Lower lobe of right lung (tissue), 2 donors: ENCODE measurements at regions not wholly inside any gene's neighbourhood (a gene's known extent, or its start where the extent isn't known, plus 50 kb on each side); places are given as distances from the start of the nearest gene placed in this dataset.
"Not testable (repeated sequence)": the region's sequence is repeated elsewhere in the genome, so short reads cannot be mapped to it uniquely, and the experiment has no call there.

Experiments used
- ATAC-seq, 2 donors: fragments of 200-7000 bp; cut with Tn5 transposase; one replicate each; pipeline ENCODE4 v1.9.1; 2020 to 2022; ENCODE audit warnings: mild to moderate bottlenecking in 2 of 2, moderate library complexity in 2 of 2
- DNase-seq: peaks from one replicate; pipeline ENCODE4 v3.0.0-alpha.2; 2020
- H3K27ac ChIP-seq: fragments of 200-600 bp; one replicate; pipeline ENCODE4 v1.8.0; 2022
- H3K27me3 ChIP-seq: fragments of 200-600 bp; one replicate; pipeline ENCODE4 v1.8.0; 2022; ENCODE audit warnings: low read depth
- H3K36me3 ChIP-seq: fragments of 200-600 bp; one replicate; pipeline ENCODE4 v1.8.0; 2022; ENCODE audit warnings: mild to moderate bottlenecking
- H3K4me1 ChIP-seq: fragments of 200-600 bp; one replicate; pipeline ENCODE4 v1.8.0; 2022
- H3K4me3 ChIP-seq: fragments of 200-600 bp; one replicate; pipeline ENCODE4 v1.8.0; 2022; ENCODE audit warnings: mild to moderate bottlenecking
- H3K9me3 ChIP-seq: fragments of 200-600 bp; one replicate; pipeline ENCODE4 v1.8.0; 2022
- CTCF ChIP-seq: fragments of 200-600 bp; IDR thresholded peaks from one replicate; pipeline ENCODE4 v1.8.0; 2022; ENCODE audit warnings: antibody characterized with exemption, mild to moderate bottlenecking
- intact Hi-C: fragments of 100-400 bp; cut with DNase I; formaldehyde crosslinking; loops from one replicate; pipeline ENCODE4 v1.11.0; 2022
- donor health status: DM: no; HTN: yes; CAD: no; lungs with severe emphysema.

DNA sequence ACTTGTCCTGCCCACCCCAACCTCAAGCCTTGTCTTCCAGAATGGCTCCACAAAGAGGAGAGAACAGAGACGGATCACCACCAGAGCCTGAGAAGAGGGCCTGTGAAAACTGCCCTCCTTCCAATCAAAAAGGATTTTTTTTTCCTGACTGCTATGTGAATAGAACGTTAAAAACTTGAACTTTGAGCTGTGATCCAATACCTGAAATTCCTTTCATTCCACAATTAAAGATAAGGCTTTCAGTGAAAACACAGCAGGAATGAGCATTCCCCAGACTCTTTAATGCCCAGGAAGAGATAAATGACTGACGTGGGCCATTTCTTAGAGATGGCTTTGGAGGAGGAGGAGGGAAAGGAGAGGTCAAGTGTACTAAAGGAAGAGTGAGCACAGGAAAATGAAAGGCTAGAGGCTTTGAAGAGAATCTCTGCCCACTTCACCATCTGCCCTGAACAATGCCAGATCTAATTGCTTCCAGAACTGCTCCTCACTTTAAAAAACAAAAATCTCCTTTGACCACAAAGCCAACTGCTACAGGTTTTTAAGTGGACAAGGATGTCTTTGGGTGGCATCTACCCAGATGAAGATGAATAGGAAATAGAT, 177.9 kb upstream of the MAP3K1 start:
- Histone ChIP-seq H3K27ac (no peak overlapping the region), H3K27me3 (no peaks in the 10 kb centered on the region), H3K4me3 (no peak overlapping the region), H3K4me1 (peaks cover 27% of the 10 kb centered on the region), H3K9me3 (no peaks in the 10 kb centered on the region), H3K36me3 (no peaks in the 10 kb centered on the region)
- ATAC-seq = no peak
- TF ChIP-seq CTCF = no peak
- DNase-seq = no peak
- intact Hi-C loops = no loop called here

GRCh38 chr5:56633950-56634349, 181.4 kb upstream of the MAP3K1 start:
- intact Hi-C loops = no loop called here

GRCh38 chr5:56632939-56633338, 182.4 kb upstream of the MAP3K1 start:
- H3K4me3 ChIP-seq = no peak overlapping the region
- H3K36me3 ChIP-seq = no peaks in the 10 kb centered on the region
- DNase-seq (no peak), ATAC-seq (no peak)
- H3K9me3 ChIP-seq = no peaks in the 10 kb centered on the region
- TF ChIP-seq CTCF = no peak
- peaks cover 6% of the 10 kb centered on the region for H3K4me1 ChIP-seq
- H3K27ac ChIP-seq = no peak overlapping the region
- intact Hi-C loops = no loop called here
- no peaks in the 10 kb centered on the region for H3K27me3 ChIP-seq

More at GRCh38 chr5:56633950-56634349, 181.4 kb upstream of the MAP3K1 start:
- Histone ChIP-seq H3K4me1 (peaks cover 11% of the 10 kb centered on the region), H3K4me3 (no peak overlapping the region), H3K27ac (no peak overlapping the region), H3K9me3 (no peaks in the 10 kb centered on the region), H3K36me3 (no peaks in the 10 kb centered on the region), H3K27me3 (no peaks in the 10 kb centered on the region)
- TF ChIP-seq CTCF = no peak
- DNase-seq = no peak
- no peak for ATAC-seq

DNA sequence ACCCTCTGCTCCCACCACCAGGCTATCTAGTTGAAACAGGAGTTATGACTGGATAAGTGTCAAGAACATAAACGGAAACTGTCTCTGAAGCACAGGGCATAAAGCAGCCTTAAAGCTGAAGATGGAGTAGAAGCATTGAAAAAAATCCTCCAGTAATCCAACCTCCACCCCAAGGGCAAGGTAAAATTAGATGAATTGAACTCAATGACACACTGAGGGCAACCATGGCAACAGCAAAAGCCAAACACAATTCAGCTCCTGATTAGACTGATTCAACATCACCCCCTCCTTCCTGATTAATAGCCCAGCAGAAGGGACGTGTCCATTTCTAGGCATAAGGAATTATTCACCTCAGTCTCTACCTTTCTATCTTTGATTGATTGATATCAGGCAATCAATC, 183.2 kb upstream of the MAP3K1 start:
- Histone ChIP-seq H3K27ac (no peak overlapping the region), H3K9me3 (no peaks in the 10 kb centered on the region), H3K4me3 (no peak overlapping the region), H3K36me3 (no peaks in the 10 kb centered on the region), H3K27me3 (no peaks in the 10 kb centered on the region), H3K4me1 (no peaks in the 10 kb centered on the region)
- intact Hi-C loops = no loop called here
- DNase-seq (no peak), ATAC-seq (no peak)
- no peak for TF ChIP-seq CTCF

DNA sequence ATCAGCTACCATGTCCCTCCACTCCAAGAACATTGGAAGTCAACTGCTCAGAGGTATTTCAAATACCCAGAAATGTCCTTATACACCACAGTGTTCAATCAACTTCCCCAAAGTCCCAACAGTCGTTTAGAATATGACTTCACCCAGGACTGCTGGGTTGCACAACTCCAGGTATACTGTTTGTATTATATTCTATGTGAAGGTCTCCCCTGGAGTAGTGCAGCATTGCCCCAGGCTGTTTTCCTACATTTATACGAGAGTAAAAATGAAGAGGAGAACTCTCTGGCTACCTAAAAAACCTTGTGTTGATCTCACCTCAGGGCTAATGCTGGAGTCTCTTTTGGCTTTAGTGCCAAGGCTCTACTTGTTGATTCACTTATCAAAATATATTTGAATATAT, 183.6 kb upstream of the MAP3K1 start:
- intact Hi-C loops = no loop called here
- no peak overlapping the region for H3K27ac ChIP-seq

GRCh38 chr5:56628616-56629015, 186.7 kb upstream of the MAP3K1 start:
- H3K27ac ChIP-seq, H3K36me3 ChIP-seq, intact Hi-C loops, H3K9me3 ChIP-seq, ATAC-seq, H3K27me3 ChIP-seq, DNase-seq, H3K4me1 ChIP-seq, H3K4me3 ChIP-seq: not testable (repeated sequence)

More for the DNA sequence above, 183.6 kb upstream of the MAP3K1 start:
- TF ChIP-seq CTCF = no peak
- H3K9me3 ChIP-seq = no peaks in the 10 kb centered on the region
- DNase-seq (no peak), ATAC-seq (no peak)
- no peaks in the 10 kb centered on the region for H3K36me3 ChIP-seq
- H3K4me3 ChIP-seq = no peak overlapping the region
- no peaks in the 10 kb centered on the region for H3K4me1 ChIP-seq
- H3K27me3 ChIP-seq = no peaks in the 10 kb centered on the region
